AG10803 (cell line): ENCODE measurements at regions not wholly inside any gene's neighbourhood (a gene's known extent, or its start where the extent isn't known, plus 50 kb on each side); places are given as distances from the start of the nearest gene placed in this dataset.
"Not testable (repeated sequence)": the region's sequence is repeated elsewhere in the genome, so short reads cannot be mapped to it uniquely, and the experiment has no call there.

Experiments
- DNase-seq: peaks from one replicate; pipeline ENCODE4 v3.0.0; 2010; ENCODE audit warnings: low read depth
- H3K4me3 ChIP-seq: 2 replicates; pipeline ENCODE4 v1.5.1; 2011; ENCODE audit warnings: mild to moderate bottlenecking, low read length, control low read depth
- CTCF ChIP-seq: conservative IDR thresholded peaks from 2 replicates; pipeline ENCODE4 v1.5.1; 2011; ENCODE audit warnings: mild to moderate bottlenecking, low read length, control low read depth, inconsistent platforms

DNA sequence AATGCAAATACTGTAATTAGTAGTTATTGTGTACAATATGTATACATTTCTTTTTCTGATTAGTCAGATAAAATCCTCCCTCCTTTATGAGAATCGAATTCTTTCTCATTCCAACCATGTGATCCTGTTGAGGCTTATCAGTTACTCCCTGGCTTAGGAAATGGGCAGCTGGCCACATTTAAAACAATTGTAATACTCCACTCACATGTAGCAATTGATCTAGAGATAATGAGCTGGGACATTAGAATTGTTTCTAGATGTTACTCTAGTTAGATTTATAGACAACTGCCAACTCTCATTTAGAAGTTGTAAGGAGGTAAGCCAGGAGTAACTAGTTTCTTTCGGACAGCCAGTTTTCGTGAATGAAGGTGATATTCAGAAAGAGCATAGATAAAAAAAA, 859.3 kb upstream of the AADAT start:
- H3K4me3 ChIP-seq: no peak overlapping the region
- DNase-seq: no peak
- TF ChIP-seq CTCF: no peak

DNA sequence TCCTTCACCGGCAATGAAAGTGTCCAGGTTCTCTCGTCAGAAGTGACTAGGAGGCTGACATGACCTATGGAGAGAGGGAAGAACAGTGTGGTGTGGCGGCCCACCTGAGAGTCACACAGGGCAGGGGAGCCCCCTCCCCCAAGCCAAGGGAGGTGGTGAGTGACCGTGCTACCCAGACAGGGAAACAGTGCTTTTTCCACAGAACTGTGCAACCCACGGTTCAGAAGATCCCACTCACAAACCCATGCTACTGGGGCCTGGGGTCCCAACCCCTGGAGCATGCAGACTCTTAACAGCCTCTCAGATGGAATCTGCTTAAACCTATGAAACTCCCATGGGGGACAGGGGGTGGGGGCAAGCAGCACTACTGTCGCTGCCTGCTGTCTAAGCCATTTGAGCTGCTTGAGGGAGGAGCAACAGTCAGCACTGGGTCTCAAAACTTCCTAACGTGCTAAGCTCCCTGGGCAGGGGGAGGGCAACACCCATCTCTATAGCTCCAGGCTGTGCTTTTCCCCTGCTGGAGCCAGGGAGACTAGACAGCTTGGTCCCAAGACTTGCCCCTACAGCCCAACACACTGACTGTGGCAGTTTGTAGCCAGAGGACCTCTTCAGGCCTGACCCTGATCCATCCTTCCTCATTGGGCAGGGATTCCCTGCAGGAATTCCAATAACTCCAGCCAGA, 850.4 kb upstream of the AADAT start:
- no peak overlapping the region for H3K4me3 ChIP-seq
- no peak for TF ChIP-seq CTCF
- DNase-seq: no peak

GRCh38 chr4:170938588-170938987, 848.8 kb upstream of the AADAT start:
- H3K4me3 ChIP-seq: no peak overlapping the region
- no peak for TF ChIP-seq CTCF
- no peak for DNase-seq

DNA sequence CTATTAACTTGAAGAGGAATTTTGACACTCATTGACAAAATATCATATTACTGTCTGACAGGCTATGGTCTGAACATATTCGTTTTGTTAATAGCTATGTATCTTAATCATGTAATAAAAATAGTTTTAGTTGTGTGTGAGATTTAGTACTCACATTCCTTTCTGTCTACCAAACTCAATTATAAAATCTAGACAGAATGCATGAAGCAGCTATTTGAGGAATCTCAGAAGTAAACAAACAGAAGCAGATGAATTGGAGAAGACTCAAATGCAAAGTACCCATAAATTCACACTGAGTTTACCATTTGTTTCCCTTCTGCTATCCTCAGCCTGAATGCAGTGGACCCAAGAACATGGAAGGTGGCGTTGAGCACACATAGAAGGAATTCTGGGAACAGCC, 841.6 kb upstream of the AADAT start:
- no peak for DNase-seq
- no peak overlapping the region for H3K4me3 ChIP-seq
- no peak for TF ChIP-seq CTCF

DNA sequence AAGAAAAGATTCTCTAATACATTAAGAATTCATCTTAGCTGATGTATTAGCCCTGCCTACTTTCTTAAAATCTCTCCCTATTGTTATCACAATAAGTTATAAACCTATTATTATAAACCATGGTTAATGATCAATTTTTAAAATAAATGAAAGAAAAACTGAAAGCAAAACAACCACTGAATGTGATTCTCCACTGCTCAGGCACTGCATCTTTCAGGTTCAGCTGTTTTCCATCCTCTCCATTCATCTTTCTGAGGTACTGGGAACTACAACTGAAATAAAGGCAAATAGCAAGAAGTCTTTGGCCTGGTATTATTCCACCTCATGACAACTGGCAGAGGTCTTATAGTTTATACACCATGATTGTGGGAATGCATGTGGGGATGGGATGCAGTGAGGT, 798.9 kb upstream of the AADAT start:
- TF ChIP-seq CTCF: no peak
- no peak for DNase-seq
- H3K4me3 ChIP-seq: no peak overlapping the region

GRCh38 chr4:170887396-170887795, 797.6 kb upstream of the AADAT start:
- no peak for DNase-seq
- no peak for TF ChIP-seq CTCF
- no peak overlapping the region for H3K4me3 ChIP-seq

- no peak for DNase-seq
- no peak for TF ChIP-seq CTCF
Observed at GRCh38 chr4:170884969-170885570, 795.3 kb upstream of the AADAT start.

DNA sequence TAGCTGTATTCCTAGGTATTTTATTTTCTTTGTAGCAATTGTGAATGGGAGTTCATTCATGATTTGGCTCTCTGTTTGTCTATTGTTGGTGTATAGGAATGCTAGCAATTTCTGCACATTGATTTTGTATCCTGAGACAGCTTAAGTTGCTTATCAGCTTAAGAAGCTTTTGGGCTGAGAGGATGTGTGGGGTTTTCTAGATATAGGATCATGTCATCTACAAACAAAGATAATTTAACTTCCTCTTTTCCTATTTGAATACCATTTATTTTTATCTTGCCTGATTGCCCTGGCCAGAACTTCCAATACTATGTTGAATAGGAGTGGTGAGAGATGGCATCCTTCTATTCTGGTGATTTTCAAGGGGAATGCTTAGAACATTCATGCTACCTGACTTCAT, 791.9 kb upstream of the AADAT start:
- not testable (repeated sequence) for DNase-seq

More at GRCh38 chr4:170884969-170885570, 795.3 kb upstream of the AADAT start:
- H3K4me3 ChIP-seq: no peak overlapping the region

More for the DNA sequence above, 791.9 kb upstream of the AADAT start:
- not testable (repeated sequence) for H3K4me3 ChIP-seq
